Spleen (tissue), 7 donors: ENCODE measurements at regions not wholly inside any gene's neighbourhood (a gene's known extent, or its start where the extent isn't known, plus 50 kb on each side); places are given as distances from the start of the nearest gene placed in this dataset.

ENCODE experiments used
- CTCF ChIP-seq, 11 experiments: fragments of 200-600 bp in 7 of 11; fragments of 450-650 bp in 4 of 11; sonication (generic) in 4 of 11; IDR thresholded peaks in 8 of 11; conservative IDR thresholded peaks in 3 of 11; 1 replicate in 7 of 11; 2 replicates in 4 of 11; pipeline versions ENCODE4 v1.4.0 to v1.8.0; 2016 to 2021; ENCODE audit warnings: antibody characterized with exemption in 11 of 11, inconsistent platforms in 4 of 11, mild to moderate bottlenecking in 1 of 11
- POLR2A ChIP-seq, 3 donors: fragments of 450-650 bp; IDR thresholded peaks; one replicate each; pipeline ENCODE4 v1.5.1; 2017; ENCODE audit warnings: antibody characterized with exemption in 3 of 3, mild to moderate bottlenecking in 1 of 3
- donor health status: DM: no; HTN: no; CAD: no; lungs with moderate emphysema.
- donor health status: DM: no; HTN: no; CAD: no.
- donor health status: DM: no; HTN: no; CAD: no.

GRCh38 chr15:70439304-70439877 lies 324.0 kb downstream of the UACA start:
- TF ChIP-seq POLR2A (IDR thresholded peaks at IDR 0.05) (no peak), CTCF (IDR thresholded peaks at IDR 0.05 in 8 of 11, conservative IDR thresholded peaks at IDR 0.05 in 3 of 11) (no peak)
